PC-3 (cell line): ENCODE measurements at regions not wholly inside any gene's neighbourhood (a gene's known extent, or its start where the extent isn't known, plus 50 kb on each side); places are given as distances from the start of the nearest gene placed in this dataset.

ENCODE experiments used
- ATAC-seq: fragments of 200-7000 bp; cut with Tn5 transposase; 2 replicates; pipeline ENCODE4 v1.9.1; 2020; ENCODE audit warnings: mild to moderate bottlenecking, moderate library complexity
- BruUV-seq: library from RNA; stranded (reverse); fragments of 400-500 nt; replicated peaks from 2 replicates; lab custom pipeline; 2021; lab: Mats Ljungman, UMichigan
- CTCF ChIA-PET: fragments of 300-600 bp; sonication (Branson Sonifier 250); formaldehyde crosslinking; loops from one replicate; lab custom pipeline; 2022; ENCODE audit warnings: antibody characterized with exemption; lab: Charles Lee
- POLR2A ChIA-PET: fragments of 300-600 bp; sonication (Branson Sonifier 250); formaldehyde crosslinking; loops from one replicate; lab custom pipeline; 2022; ENCODE audit warnings: antibody characterized with exemption; ENCODE audit not compliant: unreplicated experiment; lab: Charles Lee
- DNase-seq: peaks from one replicate; pipeline ENCODE4 v3.0.0-alpha.2; 2015
- H2AFZ ChIP-seq: fragments of 300-600 bp; sonication (generic); 2 replicates; pipeline ENCODE4 v1.6.0; 2016; ENCODE audit warnings: antibody characterized with exemption, low read length
- H3F3A ChIP-seq: fragments of 300-600 bp; sonication (generic); one replicate; pipeline ENCODE4 v1.6.0; 2017; ENCODE audit warnings: antibody characterized with exemption, low read length, control low read depth, mild to moderate bottlenecking; ENCODE audit not compliant: unreplicated experiment
- H3K27ac ChIP-seq: fragments of 300-600 bp; sonication (generic); 2 replicates; pipeline ENCODE4 v1.5.1; 2016; ENCODE audit warnings: mild to moderate bottlenecking, low read length
- H3K27me3 ChIP-seq: fragments of 300-600 bp; sonication (generic); 2 replicates; pipeline ENCODE4 v1.6.1; 2016; ENCODE audit warnings: low read length, mixed read lengths
- H3K36me3 ChIP-seq: fragments of 300-600 bp; sonication (generic); 2 replicates; pipeline ENCODE4 v1.6.1; 2016; ENCODE audit warnings: low read depth, mixed run types, low read length, mixed read lengths
- H3K4me1 ChIP-seq: fragments of 300-600 bp; sonication (generic); 2 replicates; pipeline ENCODE4 v1.5.1; 2016; ENCODE audit warnings: low read length; ENCODE audit not compliant: insufficient read depth
- H3K4me2 ChIP-seq: fragments of 300-600 bp; sonication (generic); 2 replicates; pipeline ENCODE4 v1.6.0; 2016; ENCODE audit warnings: low read length
- H3K4me3 ChIP-seq: fragments of 300-600 bp; sonication (generic); 2 replicates; pipeline ENCODE4 v1.5.1; 2016; ENCODE audit warnings: mild to moderate bottlenecking, low read length, mixed read lengths
- H3K79me2 ChIP-seq: fragments of 300-600 bp; sonication (generic); 2 replicates; pipeline ENCODE4 v1.6.1; 2017; ENCODE audit warnings: low read length, mixed read lengths
- H3K9ac ChIP-seq: fragments of 300-600 bp; sonication (generic); 2 replicates; pipeline ENCODE4 v1.6.0; 2016; ENCODE audit warnings: mild to moderate bottlenecking, low read length
- H3K9me2 ChIP-seq: fragments of 300-600 bp; sonication (generic); replicated peaks from 2 replicates; pipeline ENCODE4 v1.6.1; 2016; ENCODE audit warnings: mixed run types, low read length, mixed read lengths
- H3K9me3 ChIP-seq: fragments of 300-600 bp; sonication (generic); 2 replicates; pipeline ENCODE4 v1.6.1; 2016; ENCODE audit warnings: low read length, mixed read lengths
- H4K20me1 ChIP-seq: fragments of 300-600 bp; sonication (generic); 2 replicates; pipeline ENCODE4 v1.6.1; 2016; ENCODE audit warnings: low read length, mixed read lengths
- EZH2 ChIP-seq: fragments of 300-600 bp; sonication (generic); IDR thresholded peaks from one replicate; pipeline ENCODE4 v1.6.1; 2017; ENCODE audit warnings: antibody characterized with exemption, mild to moderate bottlenecking, low read length; ENCODE audit not compliant: unreplicated experiment
- EZH2phosphoT487 ChIP-seq: fragments of 300-600 bp; sonication (generic); IDR thresholded peaks from 2 replicates; pipeline ENCODE4 v1.6.1; 2018; ENCODE audit warnings: mild to moderate bottlenecking, antibody characterized with exemption, low read length, borderline replicate concordance
- intact Hi-C: fragments of 100-400 bp; cut with micrococcal nuclease; formaldehyde crosslinking; loops from 2 replicates; pipeline ENCODE4 v1.9.0; 2023
- TF ChIP-seq, protein P1 (sequence below): fragments of 300-600 bp; sonication (generic); conservative IDR thresholded peaks from 2 replicates; pipeline ENCODE4 v1.5.1; 2017; ENCODE audit warnings: antibody characterized with exemption, low read depth, mild to moderate bottlenecking, low read length

DNA sequence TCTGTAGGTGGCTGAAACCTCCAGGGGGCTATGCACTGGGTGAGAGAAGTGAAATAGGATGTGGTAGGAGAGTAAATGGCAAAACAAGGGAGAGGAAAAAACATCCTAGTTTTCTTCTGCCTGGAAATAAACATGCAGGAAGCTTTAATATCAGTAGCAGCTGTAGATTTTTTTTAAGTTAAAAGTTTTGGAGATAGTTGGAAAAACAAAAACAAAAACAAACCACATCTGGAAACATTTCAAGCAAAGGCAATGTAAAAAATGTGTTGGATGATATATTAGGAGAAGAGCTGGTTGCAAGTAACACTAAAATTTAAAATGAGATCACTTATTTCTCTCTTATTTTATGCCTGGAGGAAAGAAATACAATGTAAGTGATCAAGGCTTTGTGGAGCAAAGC is 388.0 kb downstream of the SPRY1 start:
- POLR2A ChIA-PET, result no interaction called here
- H3K27me3 ChIP-seq, result no peaks in the 10 kb centered on the region
- TF ChIP-seq, protein P1, sequence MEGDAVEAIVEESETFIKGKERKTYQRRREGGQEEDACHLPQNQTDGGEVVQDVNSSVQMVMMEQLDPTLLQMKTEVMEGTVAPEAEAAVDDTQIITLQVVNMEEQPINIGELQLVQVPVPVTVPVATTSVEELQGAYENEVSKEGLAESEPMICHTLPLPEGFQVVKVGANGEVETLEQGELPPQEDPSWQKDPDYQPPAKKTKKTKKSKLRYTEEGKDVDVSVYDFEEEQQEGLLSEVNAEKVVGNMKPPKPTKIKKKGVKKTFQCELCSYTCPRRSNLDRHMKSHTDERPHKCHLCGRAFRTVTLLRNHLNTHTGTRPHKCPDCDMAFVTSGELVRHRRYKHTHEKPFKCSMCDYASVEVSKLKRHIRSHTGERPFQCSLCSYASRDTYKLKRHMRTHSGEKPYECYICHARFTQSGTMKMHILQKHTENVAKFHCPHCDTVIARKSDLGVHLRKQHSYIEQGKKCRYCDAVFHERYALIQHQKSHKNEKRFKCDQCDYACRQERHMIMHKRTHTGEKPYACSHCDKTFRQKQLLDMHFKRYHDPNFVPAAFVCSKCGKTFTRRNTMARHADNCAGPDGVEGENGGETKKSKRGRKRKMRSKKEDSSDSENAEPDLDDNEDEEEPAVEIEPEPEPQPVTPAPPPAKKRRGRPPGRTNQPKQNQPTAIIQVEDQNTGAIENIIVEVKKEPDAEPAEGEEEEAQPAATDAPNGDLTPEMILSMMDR, result no peak
- no peak for TF ChIP-seq EZH2
- TF ChIP-seq EZH2phosphoT487, result no peak
- no peak overlapping the region for H3K27ac ChIP-seq
- no TSS peak for BruUV-seq
- CTCF ChIA-PET, result no interaction called here
- H3K4me2 ChIP-seq, result no peak overlapping the region
- peaks cover 7% of the 10 kb centered on the region; the same call in 1 of the 2 replicates for H3K4me1 ChIP-seq
- no peak for ATAC-seq
- H3K36me3 ChIP-seq, result no peaks in the 10 kb centered on the region
- H4K20me1 ChIP-seq, result no peaks in the 10 kb centered on the region
- no peak overlapping the region for H3K4me3 ChIP-seq
- intact Hi-C loops, result no loop called here
- no peak for DNase-seq
- H3K9me3 ChIP-seq, result no peaks in the 10 kb centered on the region
- no peak overlapping the region for H3K9ac ChIP-seq
- no peaks in the 10 kb centered on the region for H3F3A ChIP-seq
- no peaks in the 10 kb centered on the region for H3K9me2 ChIP-seq
- H2AFZ ChIP-seq, result no peak overlapping the region
- no peaks in the 10 kb centered on the region for H3K79me2 ChIP-seq

DNA sequence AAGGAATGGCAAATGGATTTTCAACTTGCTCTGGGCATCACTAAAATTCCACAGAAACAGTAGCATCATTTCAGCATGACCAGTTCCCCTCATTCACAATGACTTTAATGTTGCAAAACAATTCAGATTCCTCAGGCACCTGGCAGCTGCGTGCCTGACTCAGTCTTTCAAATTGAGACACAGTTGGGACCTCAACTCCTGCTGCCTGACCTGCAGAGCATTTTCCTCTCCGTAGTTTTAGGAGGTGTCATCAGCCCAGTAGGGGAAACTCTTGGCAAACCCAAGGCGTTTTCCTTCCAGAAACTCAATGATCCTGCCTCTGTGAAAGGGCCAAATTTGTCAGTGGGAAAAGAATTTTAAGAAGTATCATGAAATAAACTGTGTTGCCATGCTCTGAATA is 388.9 kb downstream of the SPRY1 start:
- POLR2A ChIA-PET, result no interaction called here
- TF ChIP-seq, protein P1, result no peak
- TF ChIP-seq EZH2phosphoT487 (no peak), EZH2 (no peak)
- no peak overlapping the region for H3K4me3 ChIP-seq
- H3K27me3 ChIP-seq, result no peaks in the 10 kb centered on the region
- H3K4me1 ChIP-seq, result peaks cover 7% of the 10 kb centered on the region; the same call in 1 of the 2 replicates
- H2AFZ ChIP-seq, result no peak overlapping the region
- no TSS peak for BruUV-seq
- H4K20me1 ChIP-seq, result no peaks in the 10 kb centered on the region
- CTCF ChIA-PET, result no interaction called here
- no peak overlapping the region for H3K9ac ChIP-seq
- peak; percentile 7 for DNase-seq
- no peak for ATAC-seq
- no peaks in the 10 kb centered on the region for H3F3A ChIP-seq
- intact Hi-C loops, result no loop called here
- no peak overlapping the region for H3K27ac ChIP-seq
- no peak overlapping the region for H3K4me2 ChIP-seq
- H3K79me2 ChIP-seq, result no peaks in the 10 kb centered on the region
- H3K9me3 ChIP-seq, result no peaks in the 10 kb centered on the region
- no peaks in the 10 kb centered on the region for H3K9me2 ChIP-seq
- H3K36me3 ChIP-seq, result no peaks in the 10 kb centered on the region

DNA sequence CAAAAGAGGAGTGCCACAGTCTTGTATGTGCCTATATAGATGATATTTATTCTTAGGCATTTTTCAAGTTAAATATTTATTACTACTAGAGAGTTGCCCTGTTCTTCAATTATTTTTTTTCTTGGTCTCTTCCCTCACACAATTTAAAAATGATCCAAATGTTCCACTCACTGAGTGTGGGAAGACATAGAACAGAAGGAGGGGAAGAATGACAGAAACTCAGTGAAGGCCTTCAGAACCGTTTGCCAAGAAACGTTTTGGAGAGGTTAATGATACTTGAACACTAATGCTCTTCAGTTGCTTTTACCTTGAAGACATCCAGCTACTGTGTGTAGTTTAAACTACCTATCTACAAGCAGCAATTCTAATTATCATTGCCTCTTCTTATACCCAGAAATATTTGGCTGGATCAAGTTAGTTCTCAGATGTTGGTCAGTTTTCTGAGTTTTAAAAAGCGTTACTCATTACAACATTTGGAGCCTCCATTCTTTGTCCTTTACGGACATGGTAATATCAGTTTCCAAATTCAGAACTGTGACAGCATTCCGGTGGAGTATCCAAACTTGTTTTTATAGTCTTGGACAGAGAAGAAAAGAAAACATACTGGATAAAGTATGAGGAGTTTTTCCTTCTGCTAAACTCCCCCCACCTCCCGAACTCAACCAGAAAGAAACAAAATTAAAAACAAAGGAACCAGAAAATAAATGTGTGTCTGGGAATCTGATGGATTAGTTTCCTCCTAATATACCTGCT is 389.7 kb downstream of the SPRY1 start:
- BruUV-seq, result no TSS peak
- ChIA-PET POLR2A (no interaction called here), CTCF (no interaction called here)
- H3K9me2 ChIP-seq, result no peaks in the 10 kb centered on the region
- H3K27ac ChIP-seq, result no peak overlapping the region
- H3K36me3 ChIP-seq, result no peaks in the 10 kb centered on the region
- ATAC-seq (no peak), DNase-seq (no peak)
- H3F3A ChIP-seq, result no peaks in the 10 kb centered on the region
- H3K4me1 ChIP-seq, result peaks cover 7% of the 10 kb centered on the region; the same call in 1 of the 2 replicates
- H3K9me3 ChIP-seq, result no peaks in the 10 kb centered on the region
- no peak overlapping the region for H3K4me3 ChIP-seq
- no peak overlapping the region for H2AFZ ChIP-seq
- TF ChIP-seq, protein P1, result no peak
- TF ChIP-seq EZH2phosphoT487, result no peak
- no peak for TF ChIP-seq EZH2
- intact Hi-C loops, result no loop called here
- H3K79me2 ChIP-seq, result no peaks in the 10 kb centered on the region
- H3K4me2 ChIP-seq, result no peak overlapping the region
- no peaks in the 10 kb centered on the region for H4K20me1 ChIP-seq
- H3K9ac ChIP-seq, result no peak overlapping the region
- no peaks in the 10 kb centered on the region for H3K27me3 ChIP-seq
